GM18951 (cell line): ENCODE measurements at regions not wholly inside any gene's neighbourhood (a gene's known extent, or its start where the extent isn't known, plus 50 kb on each side); places are given as distances from the start of the nearest gene placed in this dataset.
"Not testable (repeated sequence)": the region's sequence is repeated elsewhere in the genome, so short reads cannot be mapped to it uniquely, and the experiment has no call there.

Source experiments
- POLR2A ChIP-seq: IDR thresholded peaks from 4 replicates; pipeline ENCODE4 v1.6.1; 2011; ENCODE audit warnings: mild to moderate bottlenecking; ENCODE audit not compliant: insufficient read length, insufficient read depth; ENCODE audit errors: extremely low read depth
- in situ Hi-C: fragments of 300-500 bp; cut with MboI; formaldehyde crosslinking; loops from one replicate; pipeline ENCODE4 v1.12.0; 2022; ENCODE audit warnings: low sequenced_read_pairs, mixed read lengths, inconsistent platforms; ENCODE audit not compliant: unreplicated experiment

GRCh38 chr19:27805848-27806247 is 1407.1 kb downstream of the UQCRFS1 start:
- TF ChIP-seq POLR2A, result no peak
- in situ Hi-C loops, result no loop called here

DNA sequence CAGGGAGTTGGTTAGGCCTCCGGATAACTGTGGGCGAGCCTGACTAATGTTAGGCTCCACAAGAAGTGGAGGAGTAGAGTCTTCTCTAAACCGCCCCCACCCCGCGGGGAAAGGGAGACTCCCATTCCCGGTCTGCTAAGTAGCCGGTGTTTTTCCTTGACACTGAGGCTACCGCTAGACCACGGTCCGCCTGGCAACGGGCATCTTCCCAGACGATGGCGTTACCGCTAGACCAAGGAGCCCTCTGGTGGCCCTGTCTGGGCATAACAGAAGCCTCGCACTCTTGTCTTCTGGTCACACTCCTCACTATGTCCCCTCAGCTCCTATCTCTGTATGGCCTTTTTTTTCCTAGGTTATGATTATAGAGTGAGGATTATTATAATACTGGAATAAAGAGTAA is 1410.7 kb downstream of the UQCRFS1 start:
- in situ Hi-C loops, result not testable (repeated sequence)

- in situ Hi-C loops, result loop anchor here (25.0 kb wide), 1 partner anchor 1916 kb away; the partner anchor contains the start of gene C19orf12
- no peak for TF ChIP-seq POLR2A
These were observed 1416.4 kb downstream of the UQCRFS1 start for GRCh38 chr19:27796540-27796939.

DNA sequence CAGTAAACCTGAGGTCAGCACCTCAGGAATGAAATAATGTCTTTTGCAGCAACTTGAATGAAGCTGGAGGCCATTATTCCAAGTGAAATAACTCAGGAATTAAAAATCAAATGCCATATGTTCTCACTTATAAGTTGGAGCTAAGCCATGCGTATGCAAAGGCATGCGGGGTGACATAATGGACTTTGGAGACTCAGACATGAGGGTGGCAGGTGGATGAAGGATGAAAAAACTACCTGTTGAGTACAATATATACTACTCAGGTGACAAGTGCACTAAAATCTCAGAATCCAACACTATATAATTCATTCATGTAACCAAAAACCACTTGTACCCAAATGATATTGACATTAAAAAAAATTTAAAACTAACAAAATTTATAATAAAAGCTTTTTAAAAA is 1416.9 kb downstream of the UQCRFS1 start:
- no peak for TF ChIP-seq POLR2A
- in situ Hi-C loops, result loop anchor here (25.0 kb wide), 1 partner anchor 1916 kb away; the partner anchor contains the start of gene C19orf12

GRCh38 chr19:27795369-27795768 is 1417.6 kb downstream of the UQCRFS1 start:
- in situ Hi-C loops, result loop anchor here (25.0 kb wide), 1 partner anchor 1917 kb away; the partner anchor contains the start of gene C19orf12
- TF ChIP-seq POLR2A, result no peak

DNA sequence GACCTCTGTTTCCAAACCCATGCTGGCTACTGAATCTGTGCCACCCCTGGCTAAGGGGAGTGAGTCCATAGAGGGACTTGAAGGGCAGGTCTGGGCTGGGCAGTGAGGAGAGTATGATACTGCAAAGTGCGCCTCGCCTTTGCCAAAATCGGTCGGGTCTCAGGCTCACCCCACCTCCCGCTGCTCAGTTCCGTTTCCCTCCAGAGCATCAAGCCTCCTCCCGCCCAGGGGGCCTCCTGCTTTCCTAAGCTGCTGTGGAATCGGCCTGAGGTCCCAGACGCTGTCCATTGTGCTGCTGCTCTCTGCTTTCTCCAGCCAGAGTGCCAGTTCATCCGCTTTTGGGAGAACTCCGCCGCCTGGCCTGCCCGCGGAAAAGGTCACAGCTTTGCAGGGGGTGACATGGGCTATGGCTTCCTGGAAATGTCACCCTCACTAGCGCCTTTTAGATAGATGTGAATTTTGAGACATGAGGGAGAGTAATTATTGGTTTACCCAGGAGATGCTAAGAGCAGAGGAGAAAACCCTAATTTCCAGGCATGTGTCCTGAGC is 1418.4 kb downstream of the UQCRFS1 start:
- in situ Hi-C loops, result loop anchor here (25.0 kb wide), 1 partner anchor 1918 kb away; the partner anchor contains the start of gene C19orf12

DNA sequence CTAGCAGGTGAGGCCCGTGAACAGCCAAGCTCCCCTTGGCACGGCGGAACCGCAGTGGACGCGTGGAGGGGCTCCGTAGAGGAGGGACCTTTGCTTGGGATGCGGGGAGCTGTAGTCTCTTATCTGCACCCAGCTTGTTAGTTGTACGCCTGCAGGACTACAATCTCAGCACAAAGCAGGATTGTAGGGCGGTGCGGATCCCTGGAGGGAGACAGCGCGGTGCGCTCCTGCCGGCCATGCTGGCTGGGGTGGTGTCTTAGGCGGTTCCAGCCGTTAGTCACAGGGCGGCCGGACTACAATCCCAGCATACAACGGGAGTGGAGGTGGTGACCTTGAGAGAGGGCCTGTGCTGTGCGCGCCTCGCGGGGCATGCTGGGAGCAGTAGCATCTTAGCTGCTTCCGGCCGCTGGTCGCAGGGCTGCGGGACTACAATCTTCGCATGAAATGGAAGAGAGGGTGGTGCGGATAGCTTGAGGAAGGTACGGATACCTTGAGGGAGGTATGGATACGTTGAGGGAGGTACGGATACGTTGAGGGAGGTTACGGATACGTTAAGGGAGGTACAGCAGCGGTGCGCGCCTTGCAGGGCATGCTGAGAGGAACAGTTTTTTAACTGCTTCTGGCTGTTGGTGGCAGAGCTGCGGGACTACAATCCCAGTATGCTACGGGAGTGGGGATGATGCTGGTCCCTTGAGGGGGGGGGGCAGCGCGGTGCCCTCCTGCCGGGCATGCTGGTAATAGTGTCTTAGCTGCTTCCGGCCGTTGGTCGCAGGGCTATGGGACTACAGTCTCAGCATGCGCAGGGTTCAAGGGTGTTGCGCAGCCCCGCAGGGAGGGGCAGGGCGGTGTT is 1419.1 kb downstream of the UQCRFS1 start:
- in situ Hi-C loops, result loop anchor here (25.0 kb wide), 1 partner anchor 1918 kb away; the partner anchor contains the start of gene C19orf12
- peak; percentile 75 for TF ChIP-seq POLR2A

More for the DNA sequence above, 1418.4 kb downstream of the UQCRFS1 start:
- no peak for TF ChIP-seq POLR2A

- TF ChIP-seq POLR2A, result no peak
- in situ Hi-C loops, result loop anchor here (25.0 kb wide), 1 partner anchor 1919 kb away; the partner anchor contains the start of gene C19orf12
These were observed 1419.8 kb downstream of the UQCRFS1 start for GRCh38 chr19:27793128-27793643.

DNA sequence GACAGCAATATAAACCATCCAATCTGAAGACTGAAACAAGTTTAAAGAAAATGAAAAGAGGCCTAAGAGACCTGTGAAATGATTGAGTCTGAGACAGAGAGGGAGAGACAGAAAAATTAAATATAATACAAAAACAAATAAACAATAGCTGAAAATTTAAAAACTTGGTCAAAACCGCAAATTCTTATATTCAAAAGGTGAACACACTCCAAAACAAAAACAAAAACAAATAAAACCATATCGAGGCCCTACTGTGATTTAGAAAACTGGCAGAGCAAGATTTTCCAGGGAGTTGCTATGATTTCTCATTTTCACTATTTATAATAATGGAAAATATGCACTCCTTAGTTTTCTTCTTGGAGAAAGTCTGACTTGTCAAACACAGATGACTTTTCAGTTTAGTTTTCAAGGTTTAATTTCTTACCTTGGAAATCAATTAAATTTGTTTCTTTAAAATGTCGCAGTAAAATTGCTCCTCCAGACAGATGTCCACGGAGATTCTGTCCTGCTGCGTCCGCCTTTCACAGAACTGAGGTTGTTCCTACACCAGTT is 1420.3 kb downstream of the UQCRFS1 start:
- no peak for TF ChIP-seq POLR2A
- in situ Hi-C loops, result loop anchor here (25.0 kb wide), 1 partner anchor 1920 kb away; the partner anchor contains the start of gene C19orf12

DNA sequence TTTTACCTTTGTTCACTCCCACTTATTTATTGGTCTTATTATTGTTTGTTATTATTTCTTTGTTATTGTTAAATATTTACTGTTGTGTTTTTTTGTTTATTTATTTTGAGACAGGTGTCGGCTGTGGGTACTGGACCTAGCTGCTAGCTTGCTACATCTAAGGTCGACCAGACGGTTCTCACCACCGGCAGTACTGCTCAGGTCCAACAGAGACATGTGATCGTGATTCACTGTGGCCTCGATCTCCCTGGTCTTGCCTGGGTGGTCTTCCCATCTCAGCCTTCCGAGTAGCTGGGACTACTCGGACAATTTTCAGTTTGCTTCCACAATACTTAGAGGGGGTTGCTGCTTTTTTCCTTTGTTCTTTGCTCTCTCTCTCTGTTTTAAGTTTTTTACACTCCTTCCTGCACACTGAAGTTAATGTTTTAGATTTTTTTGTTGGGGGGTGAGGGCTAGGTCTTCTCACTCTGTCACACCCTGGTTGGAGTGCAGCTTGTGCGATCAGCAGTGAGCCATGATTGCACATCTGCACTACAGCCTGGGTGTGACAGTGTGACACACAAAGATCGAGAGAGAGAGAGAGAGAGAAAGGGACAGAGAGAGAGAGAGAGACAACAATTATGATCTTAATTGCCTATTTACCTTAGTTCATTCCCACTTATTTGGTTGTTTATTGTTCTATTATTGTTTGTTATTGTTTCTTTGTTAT is 1432.4 kb downstream of the UQCRFS1 start:
- in situ Hi-C loops, result loop anchor here (25.0 kb wide), 1 partner anchor 1932 kb away; the partner anchor contains the start of gene C19orf12
- TF ChIP-seq POLR2A, result no peak

- no peak for TF ChIP-seq POLR2A
- in situ Hi-C loops, result loop anchor here (25.0 kb wide), 1 partner anchor 1932 kb away; the partner anchor contains the start of gene C19orf12
These were observed 1433.0 kb downstream of the UQCRFS1 start for GRCh38 chr19:27779954-27780353.

GRCh38 chr19:27777726-27778125 is 1435.2 kb downstream of the UQCRFS1 start:
- TF ChIP-seq POLR2A, result no peak
- in situ Hi-C loops, result loop anchor here (25.0 kb wide), 1 partner anchor 1935 kb away; the partner anchor contains the start of gene C19orf12
